Medulla oblongata (tissue), 1 donor: ENCODE measurements at regions not wholly inside any gene's neighbourhood (a gene's known extent, or its start where the extent isn't known, plus 50 kb on each side); places are given as distances from the start of the nearest gene placed in this dataset.

Source experiments
- DNase-seq: peaks from one replicate; pipeline ENCODE4 v3.0.0-alpha.2; 2015; ENCODE audit errors: extremely low spot score

- no peak for DNase-seq
Observed at GRCh38 chr3:66128623-66129022, 89.9 kb upstream of the MAGI1 start.

DNA sequence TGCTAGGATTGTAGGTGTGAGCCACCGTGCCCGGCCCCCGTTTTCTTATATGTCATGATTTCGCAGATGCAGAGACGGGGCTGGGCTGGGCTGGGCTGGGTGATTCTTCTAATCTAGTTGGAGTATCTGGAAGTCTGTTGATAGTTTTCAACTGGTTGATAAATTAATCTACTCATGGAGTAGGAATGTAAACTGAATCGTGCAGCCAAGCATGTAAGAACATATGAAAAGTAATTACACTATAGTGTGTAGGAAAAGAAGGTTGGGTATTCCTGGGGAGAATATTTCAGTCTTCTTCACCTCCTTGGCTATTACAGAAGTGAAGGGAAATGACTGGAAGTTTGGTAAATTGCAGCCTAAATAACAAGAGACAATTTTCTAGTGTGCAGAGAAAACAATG lies 82.6 kb upstream of the MAGI1 start:
- DNase-seq: no peak

DNA sequence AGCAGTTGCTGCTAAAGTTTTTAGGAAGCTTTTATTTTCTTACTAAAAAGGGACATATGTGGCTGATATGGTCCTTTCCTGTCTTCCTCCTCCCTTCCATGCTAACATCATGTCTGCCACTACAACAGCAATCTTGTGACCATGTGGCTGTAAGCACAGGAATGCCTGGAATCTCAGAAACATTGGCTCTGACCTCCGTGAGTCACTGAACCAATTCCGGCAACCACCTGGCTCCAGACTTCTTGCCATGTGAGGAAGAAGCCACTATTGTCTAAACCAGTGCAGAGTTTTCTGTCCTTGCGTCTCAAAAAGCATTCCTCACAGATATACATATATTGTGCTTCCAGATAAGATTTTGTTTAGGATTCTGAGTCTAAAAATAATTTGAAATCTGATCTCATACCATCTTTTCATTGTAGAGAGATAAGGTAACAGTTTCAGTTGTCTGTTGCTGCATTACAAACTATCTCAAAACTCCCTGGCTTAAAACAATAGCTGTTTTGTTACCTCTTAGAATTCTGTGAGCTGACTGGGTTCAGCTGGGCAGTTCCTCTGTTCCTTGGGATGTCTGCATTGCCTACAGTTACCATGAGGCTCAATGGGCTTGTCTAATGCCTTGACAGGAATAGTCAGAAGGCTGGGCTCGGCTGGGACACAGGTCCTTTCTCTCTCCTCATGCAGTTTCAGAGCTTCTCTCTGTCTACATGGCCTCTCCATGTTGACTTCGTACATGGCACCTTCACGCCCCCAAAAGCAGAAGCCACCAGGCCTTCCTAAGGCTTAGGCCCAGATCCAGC lies 77.3 kb upstream of the MAGI1 start:
- DNase-seq: no peak

- no peak for DNase-seq
Observed at GRCh38 chr3:66113542-66113941, 74.8 kb upstream of the MAGI1 start.

- no peak for DNase-seq
Observed at GRCh38 chr3:66110840-66111239, 72.1 kb upstream of the MAGI1 start.

- no peak for DNase-seq
Observed at GRCh38 chr3:66107855-66108254, 69.1 kb upstream of the MAGI1 start.

GRCh38 chr3:66106788-66107187 lies 68.1 kb upstream of the MAGI1 start:
- no peak for DNase-seq

- DNase-seq: no peak
Observed at GRCh38 chr3:66104535-66104934, 65.8 kb upstream of the MAGI1 start.

DNA sequence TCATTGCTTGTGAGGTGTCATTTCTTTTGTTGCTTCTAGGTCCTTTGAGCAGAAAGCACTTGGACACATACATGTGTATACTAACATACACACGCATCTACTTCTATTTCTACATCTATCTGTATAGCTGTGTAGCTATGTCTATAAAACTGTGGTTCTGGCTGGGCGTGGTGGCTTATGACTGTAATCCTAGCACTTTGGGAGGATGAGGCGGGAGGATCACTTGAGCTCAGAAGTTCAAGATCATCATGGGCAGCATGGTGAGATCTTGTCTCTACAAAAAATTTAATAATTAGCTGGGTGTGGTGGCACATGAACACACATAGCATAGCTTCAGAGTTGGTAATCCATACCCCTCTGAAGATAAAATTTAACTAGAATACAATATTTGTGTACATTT lies 65.0 kb upstream of the MAGI1 start:
- DNase-seq: no peak

DNA sequence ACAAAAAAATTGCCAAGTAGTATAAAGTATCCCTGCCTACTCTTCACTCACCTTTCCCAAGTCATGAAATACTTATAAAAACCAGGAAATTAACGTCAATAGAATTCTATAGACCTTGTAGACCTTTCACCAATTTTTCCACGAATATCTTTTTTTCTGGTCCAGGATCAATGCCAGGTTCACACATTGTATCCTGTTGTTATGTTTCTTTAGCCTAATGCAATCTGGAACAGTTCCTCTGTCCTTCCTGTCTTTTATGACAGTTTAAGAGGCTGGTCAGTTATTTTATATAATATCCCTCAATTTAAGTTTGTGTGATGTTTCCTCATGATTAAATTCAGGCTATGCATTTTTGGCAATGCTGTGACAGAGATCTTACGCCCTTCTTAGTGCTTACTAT lies 63.2 kb upstream of the MAGI1 start:
- no peak for DNase-seq

GRCh38 chr3:66099541-66100065 lies 60.9 kb upstream of the MAGI1 start:
- no peak for DNase-seq

DNA sequence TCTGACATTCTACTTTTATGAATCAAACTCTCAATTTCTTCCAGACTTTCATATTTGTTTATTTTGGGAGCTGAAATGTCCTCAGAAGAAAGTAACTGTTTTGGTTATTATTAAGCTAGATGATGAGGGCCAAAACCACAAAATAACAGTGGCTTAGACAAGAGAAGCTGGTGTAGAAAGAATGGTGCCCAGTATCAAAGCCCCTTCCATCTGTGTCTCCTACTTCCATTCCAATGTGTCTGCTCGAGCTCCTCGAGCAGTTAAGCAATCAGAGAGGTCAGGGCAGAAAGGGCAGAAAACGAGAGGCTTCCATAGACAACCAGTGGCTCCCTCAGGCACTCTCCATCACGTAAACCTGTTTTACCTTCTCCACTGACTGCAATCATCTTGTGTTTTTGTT lies 59.7 kb upstream of the MAGI1 start:
- DNase-seq: no peak

GRCh38 chr3:66097647-66098046 lies 58.9 kb upstream of the MAGI1 start:
- DNase-seq: no peak

DNA sequence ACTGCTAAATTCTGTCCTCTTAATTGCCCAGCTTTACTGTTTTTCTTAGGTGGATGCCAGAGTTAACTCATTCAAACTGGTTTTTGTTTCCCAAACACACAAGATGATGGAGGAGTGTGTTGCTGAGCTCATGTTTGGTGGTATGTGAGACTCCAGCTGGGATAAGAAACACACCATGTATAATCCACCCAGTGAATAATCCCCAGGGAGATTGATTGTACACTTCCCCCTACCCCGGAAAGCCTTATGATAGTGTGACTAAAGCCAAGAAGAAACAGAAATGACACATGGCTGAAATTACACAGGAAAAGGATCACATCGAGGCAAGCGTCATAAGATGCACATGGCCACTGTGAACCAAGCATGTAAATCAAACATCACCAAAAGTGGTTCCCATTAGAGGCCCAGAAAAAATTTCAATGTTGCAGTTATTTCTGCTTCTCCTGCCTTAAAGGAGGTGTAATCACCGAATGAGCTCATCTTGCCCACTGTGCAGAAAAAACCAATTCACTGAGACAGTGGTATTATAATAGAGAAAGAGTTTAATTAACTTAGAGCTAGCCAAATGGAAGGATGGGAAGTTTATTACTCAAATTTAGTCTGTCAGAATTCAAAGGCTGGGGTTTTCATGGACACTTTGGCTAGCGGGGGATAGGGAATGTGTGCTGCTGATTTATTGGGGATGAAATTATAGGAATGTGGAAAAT lies 56.7 kb upstream of the MAGI1 start:
- DNase-seq: no peak

DNA sequence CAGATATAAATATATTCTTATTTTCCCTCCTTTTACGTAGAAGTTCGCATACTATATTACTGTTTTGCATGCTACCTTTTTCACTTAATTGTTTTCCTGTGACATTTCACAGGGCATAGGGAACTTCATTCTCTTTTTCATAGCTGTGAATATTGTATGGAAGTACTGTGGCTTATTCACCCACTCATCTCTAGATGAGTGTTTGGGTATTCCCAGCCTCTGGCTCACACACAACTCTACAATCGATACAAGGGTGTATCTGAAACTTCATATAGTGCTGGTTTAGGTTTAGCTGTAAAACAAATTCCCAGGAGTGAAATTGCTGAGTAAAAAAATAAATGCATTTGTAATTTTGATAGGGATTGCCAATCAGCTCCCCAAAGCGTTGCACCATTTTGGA lies 55.3 kb upstream of the MAGI1 start:
- DNase-seq: no peak

GRCh38 chr3:66092175-66092995 lies 53.7 kb upstream of the MAGI1 start:
- DNase-seq: no peak
